ENCODE measurements at regions not wholly inside any gene's neighbourhood (a gene's known extent, or its start where the extent isn't known, plus 50 kb on each side); places are given as distances from the start of the nearest gene placed in this dataset.
"Not testable (repeated sequence)": the region's sequence is repeated elsewhere in the genome, so short reads cannot be mapped to it uniquely, and the experiment has no call there.

GRCh38 chr18:3328532-3328931 is 66.6 kb downstream of the MYL12B start:
- DNase-seq = no peak

- no peak for DNase-seq
Observed at GRCh38 chr18:3329471-3329870, 67.5 kb downstream of the MYL12B start.

GRCh38 chr18:3329872-3330271 is 67.9 kb downstream of the MYL12B start:
- no peak for DNase-seq

DNA sequence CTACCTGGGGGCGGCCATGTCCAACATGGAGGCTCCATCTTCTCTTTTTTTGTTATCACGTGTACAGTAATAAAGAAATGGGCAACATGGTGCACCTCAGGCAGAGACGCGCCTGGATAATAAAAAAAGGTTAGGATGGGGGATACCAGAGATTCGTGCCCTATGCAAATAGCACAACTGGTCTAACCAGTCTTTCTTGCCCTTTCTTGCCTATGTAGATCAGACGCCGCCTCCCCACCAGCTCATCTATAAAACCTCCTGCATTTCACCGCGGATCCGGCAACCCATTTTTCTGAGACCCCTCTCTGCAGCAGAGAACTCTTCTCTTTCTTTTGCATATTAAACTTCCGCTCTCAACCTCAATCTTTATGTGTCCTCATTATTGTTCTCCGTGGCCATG is 68.7 kb downstream of the MYL12B start:
- no peak for DNase-seq

- no peak for DNase-seq
Observed at GRCh38 chr18:3332376-3332775, 70.4 kb downstream of the MYL12B start.

DNA sequence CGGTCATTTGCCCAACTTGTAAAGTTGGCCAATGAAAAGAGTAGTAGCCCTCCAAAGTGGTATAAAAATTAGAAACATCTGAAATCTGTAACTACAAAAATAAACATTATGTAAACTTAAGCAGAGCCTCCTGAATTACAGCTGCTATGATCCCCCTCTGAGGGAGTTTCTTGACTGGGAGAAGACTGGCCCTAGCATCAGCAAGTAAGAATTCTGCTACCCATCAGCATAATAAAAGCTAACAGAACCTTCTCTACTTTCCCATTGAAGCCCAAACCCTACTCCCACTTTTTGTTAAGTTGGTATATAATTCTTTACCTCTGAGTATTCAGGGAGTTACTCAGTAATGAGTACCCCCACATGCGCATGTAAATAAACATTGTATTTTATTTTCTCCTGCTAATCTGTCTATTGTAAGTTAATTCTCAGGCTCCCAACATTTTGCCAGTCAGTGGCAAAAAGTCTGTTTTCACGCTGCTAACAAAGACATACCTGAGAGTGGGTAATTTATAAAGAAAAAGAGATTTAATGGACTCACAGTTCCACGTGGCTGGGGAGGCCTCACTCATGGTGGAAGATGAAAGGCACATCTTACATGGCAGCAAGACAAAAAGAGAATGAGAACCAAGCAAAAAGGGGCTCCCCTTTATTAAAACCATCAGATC is 71.3 kb downstream of the MYL12B start:
- DNase-seq = no peak

DNA sequence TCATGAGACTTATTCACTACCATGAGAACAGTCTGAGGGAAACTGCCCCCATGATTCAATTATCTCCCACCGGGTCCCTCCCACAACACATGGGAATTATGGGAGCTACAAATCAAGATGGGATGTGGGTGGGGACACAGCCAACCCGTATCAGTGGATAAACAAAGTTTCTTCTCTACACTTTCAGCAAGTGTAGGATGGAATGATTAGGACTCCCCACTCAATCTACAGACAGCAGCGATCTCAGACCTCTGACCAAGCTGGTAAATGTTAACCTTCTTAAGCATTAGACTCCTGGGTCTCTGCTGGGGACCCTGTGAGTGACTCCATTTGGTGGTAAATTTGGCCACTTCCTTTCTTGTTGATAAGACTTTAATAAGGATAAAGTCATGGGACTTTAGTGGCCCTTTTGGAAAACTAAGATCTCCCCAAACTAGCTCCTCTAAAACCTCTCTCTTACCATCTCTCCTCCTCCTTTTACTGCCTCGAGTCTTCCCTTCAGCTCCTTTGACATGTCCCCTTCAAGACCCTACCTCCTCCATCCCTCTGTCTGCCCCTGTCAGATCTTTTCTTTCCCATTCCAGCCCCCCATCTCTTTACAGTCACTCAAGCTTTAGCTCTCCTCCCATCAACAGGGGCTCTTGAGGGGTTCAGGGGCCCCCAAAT is 71.9 kb downstream of the MYL12B start:
- DNase-seq = no peak

GRCh38 chr18:3340015-3340681 is 78.2 kb downstream of the MYL12B start:
- DNase-seq = no peak

- DNase-seq = no peak
Observed at GRCh38 chr18:3340682-3341097, 78.8 kb downstream of the MYL12B start.

DNA sequence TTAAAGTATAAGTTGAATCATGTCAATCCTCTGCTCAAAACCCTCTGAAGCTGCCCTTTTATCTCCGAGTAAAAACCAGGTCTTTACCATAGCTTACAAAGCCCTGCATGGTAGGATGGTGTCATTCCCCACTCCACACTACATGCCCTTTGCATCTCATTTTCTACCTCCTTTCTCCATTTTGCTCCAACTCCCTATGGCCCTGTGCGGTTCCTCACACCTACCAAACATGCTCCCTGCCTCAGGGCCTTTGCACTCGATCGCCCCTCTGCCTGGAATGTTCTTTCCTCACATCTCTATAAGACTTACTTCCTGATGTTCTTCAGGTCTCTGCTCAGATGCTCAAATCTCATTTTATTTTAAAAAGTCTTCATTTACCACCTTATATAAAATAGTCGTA is 80.7 kb downstream of the MYL12B start:
- DNase-seq = no peak

- no peak for DNase-seq
Observed at GRCh38 chr18:3345452-3345851, 83.5 kb downstream of the MYL12B start.

DNA sequence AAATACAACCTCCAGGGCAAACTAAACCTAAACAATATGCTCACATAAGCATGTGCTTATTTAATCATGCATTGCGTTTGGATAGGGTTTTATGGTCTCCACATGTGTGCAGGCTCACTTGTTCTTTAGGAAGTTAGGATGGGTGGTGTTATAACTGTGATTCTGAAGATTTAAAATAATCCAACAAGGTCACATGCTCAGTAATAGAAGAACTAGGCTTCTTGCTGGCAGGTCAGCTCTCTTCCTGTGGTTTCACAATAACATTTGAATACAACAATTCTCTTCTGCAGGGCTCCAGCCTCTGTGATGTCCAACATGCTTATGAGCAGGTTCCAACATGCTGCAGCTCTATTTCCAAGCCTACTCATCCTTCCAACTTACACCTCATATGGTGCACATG is 84.0 kb downstream of the MYL12B start:
- DNase-seq = no peak

GRCh38 chr18:3346487-3346886 is 84.6 kb downstream of the MYL12B start:
- DNase-seq = no peak

GRCh38 chr18:3347286-3347803 is 85.4 kb downstream of the MYL12B start:
- no peak for DNase-seq

DNA sequence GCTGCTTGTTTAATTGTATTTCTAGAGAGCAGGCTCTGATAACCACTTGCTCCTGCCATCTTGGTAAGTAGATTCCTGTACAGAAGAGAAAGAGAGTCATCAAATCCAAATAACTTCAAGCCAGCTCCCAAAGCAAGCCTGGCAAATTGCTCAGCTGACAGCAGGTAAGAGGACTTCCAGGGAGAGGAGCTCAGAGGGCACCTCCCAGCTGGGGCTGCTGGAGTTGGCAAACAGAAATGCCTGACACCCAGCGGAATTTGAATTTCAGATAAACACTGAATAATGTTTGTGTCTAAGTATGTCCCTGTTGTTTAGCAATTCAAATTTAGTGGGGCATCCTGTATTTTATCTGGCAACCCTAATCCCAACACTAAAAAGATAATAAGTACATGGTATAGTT is 86.2 kb downstream of the MYL12B start:
- no peak for DNase-seq

DNA sequence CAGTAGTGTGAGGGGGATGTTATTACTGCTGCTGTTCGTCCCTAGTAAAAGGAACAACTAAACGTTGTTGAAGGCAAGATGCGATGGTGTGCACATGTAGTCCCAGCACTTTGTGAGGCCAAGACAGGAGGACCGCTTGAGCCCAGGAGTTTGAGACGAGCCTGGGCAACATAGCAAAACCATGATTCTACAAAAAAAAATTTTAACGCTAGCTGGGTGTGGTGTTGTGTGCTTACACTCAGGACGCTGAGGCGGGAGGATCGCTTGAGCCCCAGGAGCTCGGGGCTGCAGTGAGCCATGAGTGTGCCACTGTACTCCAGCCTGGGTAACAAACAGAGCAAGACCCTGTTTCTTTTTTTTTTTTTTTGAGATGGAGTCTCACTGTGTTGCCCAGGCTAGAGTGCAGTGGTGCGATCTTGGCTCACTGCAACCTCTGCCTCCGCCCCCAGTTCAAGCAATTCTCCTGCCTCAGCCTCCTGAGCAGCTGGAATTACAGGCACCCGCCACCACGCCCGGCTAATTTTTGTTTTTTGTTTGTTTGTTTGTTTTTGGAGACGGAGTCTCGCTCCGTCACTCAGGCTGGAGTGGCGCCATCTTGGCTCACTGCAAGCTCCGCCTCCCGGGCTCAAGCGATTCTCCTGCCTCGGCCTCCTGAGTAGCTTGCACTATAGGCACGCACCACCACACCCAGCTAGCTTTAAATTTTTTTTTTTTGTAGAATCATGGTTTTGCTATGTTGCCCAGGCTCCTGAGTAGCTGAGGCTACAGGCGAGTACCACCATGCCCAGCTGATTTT is 87.3 kb downstream of the MYL12B start:
- DNase-seq = not testable (repeated sequence)

DNA sequence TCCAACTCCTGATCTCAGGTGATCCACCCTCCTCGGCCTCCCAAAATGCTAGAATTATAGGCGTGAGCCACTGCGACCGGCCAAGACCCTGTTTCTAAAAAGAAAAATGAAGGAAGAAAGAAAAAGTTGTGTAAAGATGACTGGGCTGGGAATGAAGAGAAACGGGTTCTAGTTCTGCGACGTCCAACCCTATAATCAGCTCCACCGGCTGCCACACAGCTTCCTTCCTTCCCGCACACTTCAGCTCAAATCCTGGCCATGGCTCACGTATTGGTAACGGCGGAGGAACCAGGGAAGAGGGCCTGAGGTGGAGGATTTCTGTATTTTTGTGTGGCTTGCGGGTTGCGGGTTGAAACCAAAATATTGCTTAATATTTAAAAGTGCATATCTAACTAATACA is 88.1 kb downstream of the MYL12B start:
- no peak for DNase-seq

GRCh38 chr18:3350566-3351527 is 88.9 kb downstream of the MYL12B start:
- no peak for DNase-seq

DNA sequence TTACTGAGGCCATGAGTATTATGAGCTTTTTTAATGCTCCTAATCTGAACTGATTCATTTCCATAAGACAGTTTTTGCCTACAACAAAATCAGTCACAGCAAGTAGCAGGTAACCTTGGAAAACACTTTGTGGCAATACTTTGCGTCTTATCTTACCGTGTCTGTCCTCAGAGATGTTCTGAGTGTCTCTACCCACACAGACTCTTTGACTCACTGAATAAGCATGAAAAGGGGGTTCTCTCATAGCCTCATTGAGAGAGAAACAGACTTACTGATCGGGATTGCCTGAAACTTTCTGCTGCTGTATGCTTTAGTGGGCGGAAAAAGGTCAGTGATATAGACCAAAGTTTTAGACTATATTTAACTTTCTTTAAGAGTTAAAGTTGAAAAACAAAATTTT is 92.6 kb downstream of the MYL12B start:
- no peak for DNase-seq

DNA sequence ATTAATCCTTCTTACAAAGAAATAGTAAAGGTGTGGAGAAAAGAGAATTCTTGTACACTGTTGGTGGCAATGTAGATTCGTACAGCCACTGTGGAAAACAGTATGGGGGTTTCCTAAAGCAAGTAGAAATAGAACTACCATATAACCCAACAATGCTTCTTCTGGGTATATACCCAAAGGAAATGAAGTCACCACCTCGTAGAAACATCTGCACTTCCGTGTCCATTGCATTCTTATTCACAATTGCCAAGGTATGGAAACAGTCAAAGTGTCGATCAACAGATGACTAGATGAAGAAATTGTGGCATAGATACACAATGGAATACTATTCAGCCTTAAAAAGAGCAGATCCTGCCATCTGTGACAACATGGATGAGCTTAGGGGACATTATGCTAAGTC is 93.4 kb upstream of the TGIF1 start:
- DNase-seq = no peak

GRCh38 chr18:3357516-3357915 is 92.5 kb upstream of the TGIF1 start:
- no peak for DNase-seq

DNA sequence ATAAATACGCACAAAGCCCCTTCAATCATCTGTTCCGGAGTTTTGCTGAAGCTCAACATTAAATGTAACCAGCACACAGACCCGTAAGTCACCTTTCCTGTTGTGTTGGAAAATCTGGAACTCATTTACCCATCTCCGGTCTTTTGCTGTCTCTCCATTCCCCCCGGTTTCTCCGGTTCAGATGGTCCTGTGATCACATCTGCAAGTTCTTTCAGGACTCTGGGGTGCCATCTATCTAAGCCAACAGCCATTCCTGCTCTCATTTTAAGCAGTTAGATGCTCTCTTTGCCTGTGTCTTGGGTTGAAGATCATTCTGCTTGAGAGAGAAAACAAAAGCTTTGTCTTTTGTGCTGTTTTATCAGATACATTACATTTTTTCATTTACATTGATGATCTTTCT is 91.7 kb upstream of the TGIF1 start:
- DNase-seq = no peak

All from right kidney (tissue), 1 donor.